Peyer's patch (tissue), 4 donors: ENCODE measurements at regions not wholly inside any gene's neighbourhood (a gene's known extent, or its start where the extent isn't known, plus 50 kb on each side); places are given as distances from the start of the nearest gene placed in this dataset.

Experiments used
- POLR2A ChIP-seq, 2 donors: fragments of 450-650 bp; IDR thresholded peaks; one replicate each; pipeline ENCODE4 v1.5.1; 2017; ENCODE audit warnings: antibody characterized with exemption in 2 of 2, mild to moderate bottlenecking in 2 of 2, moderate library complexity in 2 of 2
- TF ChIP-seq, protein P1 (sequence below), 6 experiments: fragments of 450-650 bp in 4 of 6; fragments of 200-600 bp in 2 of 6; sonication (generic) in 1 of 6; IDR thresholded peaks; one replicate each; pipeline ENCODE4 v1.5.1; 2017 to 2019; ENCODE audit warnings: antibody characterized with exemption in 6 of 6, mild to moderate bottlenecking in 3 of 6, moderate library complexity in 1 of 6

DNA sequence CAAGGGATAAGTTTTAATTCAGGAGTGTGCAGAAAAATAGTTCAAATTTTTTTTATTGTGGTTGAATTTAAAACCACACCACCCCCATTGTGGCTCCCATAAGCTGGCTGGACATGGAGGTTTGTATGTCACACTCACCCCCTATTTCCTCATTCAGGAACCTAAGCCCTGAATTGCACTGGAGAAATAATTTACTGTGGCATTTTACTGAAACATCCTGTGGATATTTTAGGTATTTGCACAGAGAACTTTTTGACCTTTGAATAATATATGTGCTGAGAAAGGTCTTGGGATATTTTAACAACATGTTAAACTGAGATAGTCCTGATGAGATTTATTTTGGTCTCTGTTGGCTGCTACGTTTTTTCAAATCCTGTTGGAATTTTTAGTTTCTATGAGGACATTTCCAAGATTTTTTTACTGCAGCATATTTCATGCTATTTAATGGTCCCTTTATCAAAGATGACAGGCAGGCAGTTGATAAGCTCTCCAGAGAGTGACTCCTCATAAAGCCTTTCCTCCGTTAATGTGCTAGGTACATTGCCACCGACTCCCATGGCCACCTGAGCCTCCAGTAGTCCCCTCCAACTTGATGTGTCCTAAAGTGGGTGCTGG lies 51.2 kb upstream of the PALM2AKAP2 start:
- no peak for TF ChIP-seq POLR2A (IDR thresholded peaks at IDR 0.05)
- TF ChIP-seq, protein P1, sequence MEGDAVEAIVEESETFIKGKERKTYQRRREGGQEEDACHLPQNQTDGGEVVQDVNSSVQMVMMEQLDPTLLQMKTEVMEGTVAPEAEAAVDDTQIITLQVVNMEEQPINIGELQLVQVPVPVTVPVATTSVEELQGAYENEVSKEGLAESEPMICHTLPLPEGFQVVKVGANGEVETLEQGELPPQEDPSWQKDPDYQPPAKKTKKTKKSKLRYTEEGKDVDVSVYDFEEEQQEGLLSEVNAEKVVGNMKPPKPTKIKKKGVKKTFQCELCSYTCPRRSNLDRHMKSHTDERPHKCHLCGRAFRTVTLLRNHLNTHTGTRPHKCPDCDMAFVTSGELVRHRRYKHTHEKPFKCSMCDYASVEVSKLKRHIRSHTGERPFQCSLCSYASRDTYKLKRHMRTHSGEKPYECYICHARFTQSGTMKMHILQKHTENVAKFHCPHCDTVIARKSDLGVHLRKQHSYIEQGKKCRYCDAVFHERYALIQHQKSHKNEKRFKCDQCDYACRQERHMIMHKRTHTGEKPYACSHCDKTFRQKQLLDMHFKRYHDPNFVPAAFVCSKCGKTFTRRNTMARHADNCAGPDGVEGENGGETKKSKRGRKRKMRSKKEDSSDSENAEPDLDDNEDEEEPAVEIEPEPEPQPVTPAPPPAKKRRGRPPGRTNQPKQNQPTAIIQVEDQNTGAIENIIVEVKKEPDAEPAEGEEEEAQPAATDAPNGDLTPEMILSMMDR (IDR thresholded peaks at IDR 0.05) = no peak
